GM18858 (cell line): ENCODE measurements at regions not wholly inside any gene's neighbourhood (a gene's known extent, or its start where the extent isn't known, plus 50 kb on each side); places are given as distances from the start of the nearest gene placed in this dataset.
"Not testable (repeated sequence)": the region's sequence is repeated elsewhere in the genome, so short reads cannot be mapped to it uniquely, and the experiment has no call there.

ENCODE experiments used
- ATAC-seq: cut with Tn5 transposase; IDR thresholded peaks from one replicate; pipeline ENCODE4 v1.9.1; 2021; ENCODE audit not compliant: unreplicated experiment

GRCh38 chr18:30245766-30246455 is 796.6 kb downstream of the DSC3 start:
- ATAC-seq = no peak

GRCh38 chr18:30234755-30235154 is 807.8 kb downstream of the DSC3 start:
- no peak for ATAC-seq

GRCh38 chr18:30211112-30211511 is 831.4 kb downstream of the DSC3 start:
- ATAC-seq = no peak

GRCh38 chr18:30208546-30208945 is 834.0 kb downstream of the DSC3 start:
- ATAC-seq = no peak

GRCh38 chr18:30192216-30192615 is 850.3 kb downstream of the DSC3 start:
- no peak for ATAC-seq

GRCh38 chr18:30186245-30186644 is 856.3 kb downstream of the DSC3 start:
- ATAC-seq = no peak

GRCh38 chr18:30177056-30177455 is 865.5 kb downstream of the DSC3 start:
- no peak for ATAC-seq

GRCh38 chr18:30175621-30176225 is 866.8 kb downstream of the DSC3 start:
- no peak for ATAC-seq

- ATAC-seq = no peak
Measured at GRCh38 chr18:30175061-30175574, 867.4 kb downstream of the DSC3 start.

GRCh38 chr18:30163573-30163972 is 879.0 kb downstream of the DSC3 start:
- ATAC-seq = no peak

GRCh38 chr18:30160124-30160523 is 882.4 kb downstream of the DSC3 start:
- ATAC-seq = no peak

- ATAC-seq = no peak
Measured at GRCh38 chr18:30150586-30151250, 891.8 kb downstream of the DSC3 start.

- ATAC-seq = no peak
Measured at GRCh38 chr18:30149585-30149984, 893.0 kb downstream of the DSC3 start.

- ATAC-seq = no peak
Measured at GRCh38 chr18:30142870-30143269, 899.7 kb downstream of the DSC3 start.

GRCh38 chr18:30142248-30142647 is 900.3 kb downstream of the DSC3 start:
- no peak for ATAC-seq

- not testable (repeated sequence) for ATAC-seq
Measured at GRCh38 chr18:30141506-30141905, 901.0 kb downstream of the DSC3 start.

- ATAC-seq = no peak
Measured at GRCh38 chr18:30139631-30140287, 902.8 kb downstream of the DSC3 start.

GRCh38 chr18:30135938-30136337 is 906.6 kb downstream of the DSC3 start:
- ATAC-seq = no peak

GRCh38 chr18:30134020-30134419 is 908.5 kb downstream of the DSC3 start:
- ATAC-seq = no peak

GRCh38 chr18:30132959-30133358 is 909.6 kb downstream of the DSC3 start:
- ATAC-seq = no peak

GRCh38 chr18:30121397-30121796 is 921.1 kb downstream of the DSC3 start:
- no peak for ATAC-seq

GRCh38 chr18:30113454-30113853 is 929.1 kb downstream of the DSC3 start:
- ATAC-seq = no peak
